Urothelium cell line (cell line): ENCODE measurements at regions not wholly inside any gene's neighbourhood (a gene's known extent, or its start where the extent isn't known, plus 50 kb on each side); places are given as distances from the start of the nearest gene placed in this dataset.
"Not testable (repeated sequence)": the region's sequence is repeated elsewhere in the genome, so short reads cannot be mapped to it uniquely, and the experiment has no call there.

ENCODE experiments used
- DNase-seq: peaks from one replicate; pipeline ENCODE4 v3.0.0; 2011; ENCODE audit warnings: low spot score, mixed read lengths
- FAIRE-seq: peaks from 2 replicates; lab custom pipeline; 2011; peaks lifted over from hg19 to GRCh38; lab: Jason Lieb, UNC

- FAIRE-seq: no peak
Observed at GRCh38 chr3:194054016-194054415, 81.9 kb upstream of the HES1 start.

GRCh38 chr3:194054540-194054939 lies 81.4 kb upstream of the HES1 start:
- DNase-seq: no peak
- no peak for FAIRE-seq

More at GRCh38 chr3:194054016-194054415, 81.9 kb upstream of the HES1 start:
- no peak for DNase-seq

- no peak for FAIRE-seq
Observed at GRCh38 chr3:194054961-194055360, 81.0 kb upstream of the HES1 start.

GRCh38 chr3:194056323-194056722 lies 79.6 kb upstream of the HES1 start:
- not testable (repeated sequence) for DNase-seq, FAIRE-seq

More at GRCh38 chr3:194054961-194055360, 81.0 kb upstream of the HES1 start:
- DNase-seq: no peak

GRCh38 chr3:194056731-194057415 lies 79.1 kb upstream of the HES1 start:
- no peak for FAIRE-seq
- DNase-seq: no peak

GRCh38 chr3:194057570-194058188 lies 78.3 kb upstream of the HES1 start:
- FAIRE-seq: no peak
- DNase-seq: no peak

GRCh38 chr3:194058189-194058571 lies 77.8 kb upstream of the HES1 start:
- peak; percentile 62 for DNase-seq
- FAIRE-seq: no peak

- FAIRE-seq (no peak), DNase-seq (no peak)
Observed at GRCh38 chr3:194058753-194059152, 77.2 kb upstream of the HES1 start.

- no peak for DNase-seq
- no peak for FAIRE-seq
Observed at GRCh38 chr3:194061421-194062030, 74.4 kb upstream of the HES1 start.

- FAIRE-seq (no peak), DNase-seq (no peak)
Observed at GRCh38 chr3:194062830-194063229, 73.1 kb upstream of the HES1 start.

- FAIRE-seq: no peak
- no peak for DNase-seq
Observed at GRCh38 chr3:194064380-194065332, 71.3 kb upstream of the HES1 start.

GRCh38 chr3:194067327-194067726 lies 68.6 kb upstream of the HES1 start:
- DNase-seq, FAIRE-seq: not testable (repeated sequence)

- no peak for DNase-seq
- no peak for FAIRE-seq
Observed at GRCh38 chr3:194067949-194068362, 68.0 kb upstream of the HES1 start.

- FAIRE-seq (no peak), DNase-seq (no peak)
Observed at GRCh38 chr3:194069421-194070219, 66.3 kb upstream of the HES1 start.

- no peak for FAIRE-seq
- no peak for DNase-seq
Observed at GRCh38 chr3:194070220-194070633, 65.7 kb upstream of the HES1 start.

- DNase-seq: peak; percentile 91
- FAIRE-seq: peak; percentile 17
Observed at GRCh38 chr3:194070634-194071409, 65.1 kb upstream of the HES1 start.

- DNase-seq (no peak), FAIRE-seq (no peak)
Observed at GRCh38 chr3:194072097-194072428, 63.9 kb upstream of the HES1 start.

- DNase-seq: no peak
- FAIRE-seq: no peak
Observed at GRCh38 chr3:194072691-194073279, 63.2 kb upstream of the HES1 start.

GRCh38 chr3:194073926-194074325 lies 62.0 kb upstream of the HES1 start:
- no peak for FAIRE-seq
- no peak for DNase-seq
